ENCODE measurements at regions not wholly inside any gene's neighbourhood (a gene's known extent, or its start where the extent isn't known, plus 50 kb on each side); places are given as distances from the start of the nearest gene placed in this dataset.

- TF ChIP-seq TAF1 (IDR thresholded peaks at IDR 0.05; ENCODE audit: borderline replicate concordance, insufficient read depth, low read length) (no peak), SIN3A (IDR thresholded peaks at IDR 0.05; ENCODE audit: borderline replicate concordance, insufficient read depth, low read length) (no peak), FOXP2 (optimal IDR thresholded peaks at IDR 0.05; ENCODE audit: borderline replicate concordance, extremely low read depth, extremely low read length, insufficient read depth) (no peak), POLR2AphosphoS5 (IDR thresholded peaks at IDR 0.05; ENCODE audit: low read depth, low read length) (no peak), REST (IDR thresholded peaks at IDR 0.05; ENCODE audit: insufficient read depth in 1 of 2, low read depth in 2 of 2, low read length in 2 of 2) (no peak)
These were observed 299.8 kb downstream of the ARL4A start for GRCh38 chr7:12987238-12987637.

- TF ChIP-seq POLR2AphosphoS5 (IDR thresholded peaks at IDR 0.05; ENCODE audit: low read depth, low read length), result no peak
- no peak for TF ChIP-seq REST (IDR thresholded peaks at IDR 0.05; ENCODE audit: insufficient read depth in 1 of 2, low read depth in 2 of 2, low read length in 2 of 2)
- TF ChIP-seq TAF1 (IDR thresholded peaks at IDR 0.05; ENCODE audit: borderline replicate concordance, insufficient read depth, low read length), result no peak
- TF ChIP-seq FOXP2 (optimal IDR thresholded peaks at IDR 0.05; ENCODE audit: borderline replicate concordance, extremely low read depth, extremely low read length, insufficient read depth), result no peak
These were observed 303.0 kb downstream of the ARL4A start for GRCh38 chr7:12990440-12990839.

- TF ChIP-seq REST (IDR thresholded peaks at IDR 0.05; ENCODE audit: insufficient read depth in 1 of 2, low read depth in 2 of 2, low read length in 2 of 2) (no peak), FOXP2 (optimal IDR thresholded peaks at IDR 0.05; ENCODE audit: borderline replicate concordance, extremely low read depth, extremely low read length, insufficient read depth) (no peak), SIN3A (IDR thresholded peaks at IDR 0.05; ENCODE audit: borderline replicate concordance, insufficient read depth, low read length) (no peak), TAF1 (IDR thresholded peaks at IDR 0.05; ENCODE audit: borderline replicate concordance, insufficient read depth, low read length) (no peak), POLR2AphosphoS5 (IDR thresholded peaks at IDR 0.05; ENCODE audit: low read depth, low read length) (no peak)
These were observed 305.6 kb downstream of the ARL4A start for GRCh38 chr7:12993025-12993424.

- TF ChIP-seq POLR2AphosphoS5 (IDR thresholded peaks at IDR 0.05; ENCODE audit: low read depth, low read length) (no peak), TAF1 (IDR thresholded peaks at IDR 0.05; ENCODE audit: borderline replicate concordance, insufficient read depth, low read length) (no peak), SIN3A (IDR thresholded peaks at IDR 0.05; ENCODE audit: borderline replicate concordance, insufficient read depth, low read length) (no peak), FOXP2 (optimal IDR thresholded peaks at IDR 0.05; ENCODE audit: borderline replicate concordance, extremely low read depth, extremely low read length, insufficient read depth) (no peak), REST (IDR thresholded peaks at IDR 0.05; ENCODE audit: insufficient read depth in 1 of 2, low read depth in 2 of 2, low read length in 2 of 2) (no peak)
These were observed 308.6 kb downstream of the ARL4A start for GRCh38 chr7:12995912-12996469.

GRCh38 chr7:13007331-13007730 is 319.9 kb downstream of the ARL4A start:
- no peak for TF ChIP-seq POLR2AphosphoS5 (IDR thresholded peaks at IDR 0.05; ENCODE audit: low read depth, low read length)
- TF ChIP-seq REST (IDR thresholded peaks at IDR 0.05; ENCODE audit: insufficient read depth in 1 of 2, low read depth in 2 of 2, low read length in 2 of 2), result no peak
- TF ChIP-seq FOXP2 (optimal IDR thresholded peaks at IDR 0.05; ENCODE audit: borderline replicate concordance, extremely low read depth, extremely low read length, insufficient read depth), result no peak
- no peak for TF ChIP-seq TAF1 (IDR thresholded peaks at IDR 0.05; ENCODE audit: borderline replicate concordance, insufficient read depth, low read length)
- no peak for TF ChIP-seq SIN3A (IDR thresholded peaks at IDR 0.05; ENCODE audit: borderline replicate concordance, insufficient read depth, low read length)
